H9 (cell line): ENCODE measurements at regions not wholly inside any gene's neighbourhood (a gene's known extent, or its start where the extent isn't known, plus 50 kb on each side); places are given as distances from the start of the nearest gene placed in this dataset.

Experiments used
- DNase-seq: peaks from one replicate; pipeline ENCODE4 v3.0.0-alpha.2; 2017
- H2AFZ ChIP-seq: one replicate; pipeline ENCODE4 v1.6.1; 2013; ENCODE audit warnings: mild to moderate bottlenecking, low read length, control low read depth, moderate library complexity
- H2AK5ac ChIP-seq: 2 replicates; pipeline ENCODE4 v1.6.1; 2013; ENCODE audit warnings: low read length, control low read depth, mixed read lengths; ENCODE audit not compliant: insufficient read length
- H2BK120ac ChIP-seq: one replicate; pipeline ENCODE4 v1.6.1; 2013; ENCODE audit warnings: low read depth, mild to moderate bottlenecking, low read length, control low read depth, inconsistent platforms; ENCODE audit not compliant: poor library complexity, severe bottlenecking
- H2BK12ac ChIP-seq: 2 replicates; pipeline ENCODE4 v1.6.1; 2013; ENCODE audit warnings: low read length, control low read depth, mixed read lengths, low read depth; ENCODE audit not compliant: insufficient read length
- H2BK15ac ChIP-seq: 2 replicates; pipeline ENCODE4 v1.6.1; 2013; ENCODE audit warnings: low read depth, low read length, control low read depth
- H2BK20ac ChIP-seq: one replicate; pipeline ENCODE4 v1.6.1; 2013; ENCODE audit warnings: low read depth, mild to moderate bottlenecking, low read length, control low read depth, inconsistent platforms; ENCODE audit not compliant: poor library complexity, severe bottlenecking
- H2BK5ac ChIP-seq: 2 replicates; pipeline ENCODE4 v1.6.1; 2013; ENCODE audit warnings: low read length, control low read depth, mixed read lengths; ENCODE audit not compliant: insufficient read length
- H3K14ac ChIP-seq: 2 replicates; pipeline ENCODE4 v1.6.1; 2013; ENCODE audit warnings: low read length, control low read depth; ENCODE audit not compliant: insufficient read depth
- H3K18ac ChIP-seq: 2 replicates; pipeline ENCODE4 v1.6.1; 2013; ENCODE audit warnings: low read depth, mild to moderate bottlenecking, mixed read lengths, low read length, control low read depth; ENCODE audit not compliant: insufficient read length
- H3K23ac ChIP-seq: 2 replicates; pipeline ENCODE4 v1.6.1; 2013; ENCODE audit warnings: low read length, control low read depth, mixed read lengths, low read depth; ENCODE audit not compliant: insufficient read length
- H3K23me2 ChIP-seq: 2 replicates; pipeline ENCODE4 v1.6.1; 2013; ENCODE audit warnings: low read depth, mild to moderate bottlenecking, mixed read lengths, low read length, control low read depth; ENCODE audit not compliant: insufficient read length, poor library complexity, severe bottlenecking
- H3K27ac ChIP-seq: 2 replicates; pipeline ENCODE4 v1.5.1; 2013; ENCODE audit warnings: low read length, control low read depth, mixed read lengths, low read depth; ENCODE audit not compliant: insufficient read length
- H3K27me3 ChIP-seq: 2 replicates; pipeline ENCODE4 v1.6.1; 2013; ENCODE audit warnings: low read length, control low read depth, inconsistent platforms; ENCODE audit not compliant: insufficient read depth
- H3K4ac ChIP-seq: 2 replicates; pipeline ENCODE4 v1.6.1; 2013; ENCODE audit warnings: low read depth, mild to moderate bottlenecking, control low read depth, inconsistent platforms, low read length, moderate library complexity
- H3K4me1 ChIP-seq: 2 replicates; pipeline ENCODE4 v1.6.1; 2013; ENCODE audit warnings: low read length, control low read depth, inconsistent platforms; ENCODE audit not compliant: insufficient read depth
- H3K4me2 ChIP-seq: 2 replicates; pipeline ENCODE4 v1.6.1; 2013; ENCODE audit warnings: low read length, control low read depth, mixed read lengths; ENCODE audit not compliant: insufficient read length, insufficient read depth
- H3K56ac ChIP-seq: 2 replicates; pipeline ENCODE4 v1.6.1; 2013; ENCODE audit warnings: low read depth, mild to moderate bottlenecking, mixed read lengths, low read length, control low read depth; ENCODE audit not compliant: insufficient read length
- H3K79me1 ChIP-seq: 2 replicates; pipeline ENCODE4 v1.6.1; 2013; ENCODE audit warnings: low read depth, mild to moderate bottlenecking, moderate library complexity, low read length, control low read depth, inconsistent platforms; ENCODE audit not compliant: insufficient read depth, poor library complexity, severe bottlenecking
- H3K79me2 ChIP-seq: 2 replicates; pipeline ENCODE4 v1.6.1; 2013; ENCODE audit warnings: low read length, control low read depth, inconsistent platforms; ENCODE audit not compliant: insufficient read depth
- H3K9ac ChIP-seq: 2 replicates; pipeline ENCODE4 v1.6.1; 2013; ENCODE audit warnings: low read length, control low read depth, mixed read lengths; ENCODE audit not compliant: insufficient read length; ENCODE audit errors: extremely low read depth
- H3K9me3 ChIP-seq: one replicate; pipeline ENCODE4 v1.6.1; 2013; ENCODE audit warnings: low read depth, low read length, inconsistent platforms; ENCODE audit not compliant: control insufficient read depth
- H3T11ph ChIP-seq: one replicate; pipeline ENCODE4 v1.6.1; 2013; ENCODE audit warnings: mild to moderate bottlenecking, low read length, control low read depth, inconsistent platforms
- H4K20me1 ChIP-seq: one replicate; pipeline ENCODE4 v1.6.1; 2013; ENCODE audit not compliant: control insufficient read depth, insufficient read length, insufficient read depth
- H4K5ac ChIP-seq: 2 replicates; pipeline ENCODE4 v1.6.1; 2013; ENCODE audit warnings: low read depth, mild to moderate bottlenecking, mixed read lengths, low read length, control low read depth; ENCODE audit not compliant: insufficient read length
- H4K8ac ChIP-seq: replicated peaks from 2 replicates; pipeline ENCODE4 v1.6.1; 2013; ENCODE audit warnings: low read length, control low read depth, mixed read lengths, low read depth; ENCODE audit not compliant: insufficient read length
- H4K91ac ChIP-seq: 2 replicates; pipeline ENCODE4 v1.6.1; 2013; ENCODE audit warnings: low read depth, mild to moderate bottlenecking, moderate library complexity, mixed read lengths, low read length, control low read depth; ENCODE audit not compliant: insufficient read length
- H3K27ac Mint-ChIP-seq, 3 experiments: 2 replicates in 2 of 3; 3 replicates in 1 of 3; pipeline ENCODE4 v1.8.0; 2020 to 2021; ENCODE audit warnings: mixed read lengths in 3 of 3, mild to moderate bottlenecking in 1 of 3, moderate library complexity in 1 of 3
- H3K27me3 Mint-ChIP-seq: 2 replicates; pipeline ENCODE4 v1.8.0; 2021; ENCODE audit warnings: low read depth, mild to moderate bottlenecking, moderate library complexity, mixed read lengths
- H3K36me3 Mint-ChIP-seq, 3 experiments: 2 replicates in 2 of 3; 3 replicates in 1 of 3; pipeline ENCODE4 v1.8.0; 2020 to 2021; ENCODE audit warnings: low read depth in 3 of 3, mixed read lengths in 3 of 3; ENCODE audit not compliant: insufficient read depth in 1 of 3
- H3K4me1 Mint-ChIP-seq, 2 experiments: 2 replicates each; pipeline ENCODE4 v1.8.0; 2020; ENCODE audit warnings: mixed read lengths in 2 of 2
- H3K4me3 Mint-ChIP-seq, 2 experiments: 2 replicates in 1 of 2; 3 replicates in 1 of 2; pipeline ENCODE4 v1.8.0; 2020 to 2021; ENCODE audit warnings: mild to moderate bottlenecking in 2 of 2, mixed read lengths in 2 of 2, moderate library complexity in 1 of 2
- H3K9me3 Mint-ChIP-seq, 2 experiments: 2 replicates in 1 of 2; 3 replicates in 1 of 2; pipeline ENCODE4 v1.8.0; 2020; ENCODE audit warnings: mild to moderate bottlenecking in 2 of 2, mixed read lengths in 2 of 2, moderate library complexity in 1 of 2
- CTCF ChIP-seq: fragments of 200-600 bp; sonication (generic); conservative IDR thresholded peaks from 3 replicates; pipeline ENCODE4 v1.8.0; 2021; ENCODE audit warnings: antibody characterized with exemption, mild to moderate bottlenecking
- WGBS: extraction: QIAGEN DNeasy Blood & Tissue Kit; methylation state at CpG from one replicate; pipeline ENCODE4 v1.1.7; 2013; ENCODE audit warnings: missing lambda C conversion rate, low lambda C conversion rate, mixed read lengths; ENCODE audit not compliant: insufficient read length; ENCODE audit errors: extremely low coverage; 5-methylcytosine and 5-hydroxymethylcytosine counted together

DNA sequence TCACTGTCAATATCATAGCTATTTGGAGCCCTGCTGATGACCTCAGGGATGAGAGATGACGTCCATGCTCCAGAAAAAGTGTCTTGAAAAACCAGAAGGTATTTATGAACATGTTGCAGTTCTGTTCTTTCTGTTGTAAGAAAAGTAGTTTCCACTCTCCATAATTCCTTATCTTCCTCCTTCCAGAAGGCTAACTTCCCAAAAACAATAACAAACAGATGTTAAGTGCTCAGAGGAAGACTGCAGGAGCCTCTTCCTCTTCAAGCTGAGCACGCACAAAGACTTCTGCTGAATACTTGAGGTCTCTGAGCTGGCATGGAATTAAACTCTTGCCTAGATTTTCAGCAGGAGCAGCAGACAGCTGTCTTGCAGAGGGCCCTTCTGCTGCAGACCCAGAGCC is 434.5 kb upstream of the KLHL29 start:
- WGBS = no CpG with 5 or more reads among the region's 2 CpGs
- no peak overlapping the region for H2BK120ac ChIP-seq
- no peak overlapping the region for H3K4ac ChIP-seq
- Mint-ChIP-seq H3K27me3 (no peaks in the 10 kb centered on the region), H3K9me3 (no peaks in the 10 kb centered on the region; a peak in 1 of 5 replicates), H3K36me3 (peaks cover 0 to 3% (median 0%) of the 10 kb centered on the region in 3 experiments; a peak in 2 of 7 replicates), H3K4me3 (no peak overlapping the region), H3K4me1 (peaks cover 17 to 20% of the 10 kb centered on the region in 2 experiments), H3K27ac (peak overlapping the region in 1 of 3 experiments; percentile 88; a peak in 1 of 7 replicates)
- no peak for DNase-seq
- no peak overlapping the region for H3K23ac ChIP-seq
- H2AK5ac ChIP-seq = no peak overlapping the region
- H3K14ac ChIP-seq = no peak overlapping the region
- no peak overlapping the region for H2BK5ac ChIP-seq
- no peaks in the 10 kb centered on the region for H3K27me3 ChIP-seq
- no peaks in the 10 kb centered on the region for H4K20me1 ChIP-seq
- H3K79me2 ChIP-seq = no peaks in the 10 kb centered on the region
- H3K4me1 ChIP-seq = peaks cover 4% of the 10 kb centered on the region; the same call in 1 of the 2 replicates
- H3T11ph ChIP-seq = no peak overlapping the region
- no peak overlapping the region for H3K27ac ChIP-seq
- no peak overlapping the region for H4K8ac ChIP-seq
- no peak for TF ChIP-seq CTCF
- no peak overlapping the region for H3K56ac ChIP-seq
- no peaks in the 10 kb centered on the region for H3K9me3 ChIP-seq
- no peak overlapping the region for H2BK15ac ChIP-seq
- H4K91ac ChIP-seq = no peak overlapping the region
- no peak overlapping the region for H2BK12ac ChIP-seq
- H4K5ac ChIP-seq = no peak overlapping the region
- no peak overlapping the region for H3K4me2 ChIP-seq
- H3K9ac ChIP-seq = no peak overlapping the region
- H3K79me1 ChIP-seq = no peaks in the 10 kb centered on the region
- H3K23me2 ChIP-seq = no peaks in the 10 kb centered on the region
- no peak overlapping the region for H2BK20ac ChIP-seq
- no peak overlapping the region for H2AFZ ChIP-seq
- H3K18ac ChIP-seq = no peak overlapping the region
